ENCODE measurements at regions not wholly inside any gene's neighbourhood (a gene's known extent, or its start where the extent isn't known, plus 50 kb on each side); places are given as distances from the start of the nearest gene placed in this dataset.

GRCh38 chr1:239218301-239218700 lies 168.1 kb upstream of the CHRM3 start:
- DNase-seq = no peak

DNA sequence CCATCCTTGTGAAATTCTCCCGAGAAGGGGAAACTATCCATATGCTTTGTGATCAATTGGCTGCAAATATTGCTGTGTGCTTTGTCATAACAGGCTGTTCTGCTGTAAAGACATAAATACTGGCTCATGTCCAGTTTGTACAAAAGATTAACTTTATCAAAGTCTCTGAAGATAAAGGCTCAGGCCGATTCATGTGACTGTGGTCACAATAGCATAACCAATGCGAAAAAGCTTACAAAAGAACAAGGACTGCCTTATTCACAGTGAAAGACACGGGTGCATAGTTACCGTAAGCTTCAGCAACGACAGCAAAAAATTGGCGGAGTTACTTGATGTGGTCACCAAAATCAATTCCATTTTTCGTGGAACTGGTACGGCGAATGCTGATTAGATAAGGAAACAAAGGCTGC lies 173.6 kb upstream of the CHRM3 start:
- DNase-seq = peak in 5 of 56 donors; percentile 4 to 18 (median 6)

DNA sequence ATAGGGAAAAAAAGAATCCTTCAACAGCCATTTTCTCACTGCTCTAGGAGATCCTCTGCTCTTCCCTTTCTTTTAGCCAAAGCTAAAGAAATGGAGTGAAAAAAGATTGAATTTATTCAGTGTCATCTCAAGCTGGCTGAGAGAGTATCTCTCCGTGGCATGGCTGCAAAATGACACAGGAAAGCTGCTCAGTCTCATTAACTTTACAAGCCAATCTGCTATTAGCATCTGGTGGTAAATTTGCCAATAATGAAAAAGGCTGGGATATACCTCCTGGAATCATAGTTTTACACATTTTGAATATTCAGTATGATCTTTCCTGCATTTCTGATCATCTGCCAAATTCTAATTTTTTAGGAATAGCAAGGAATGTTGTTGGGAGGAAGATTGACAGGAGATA lies 176.8 kb upstream of the CHRM3 start:
- no peak for DNase-seq

- DNase-seq = no peak
These were observed 182.0 kb upstream of the CHRM3 start for GRCh38 chr1:239204401-239204800.

DNA sequence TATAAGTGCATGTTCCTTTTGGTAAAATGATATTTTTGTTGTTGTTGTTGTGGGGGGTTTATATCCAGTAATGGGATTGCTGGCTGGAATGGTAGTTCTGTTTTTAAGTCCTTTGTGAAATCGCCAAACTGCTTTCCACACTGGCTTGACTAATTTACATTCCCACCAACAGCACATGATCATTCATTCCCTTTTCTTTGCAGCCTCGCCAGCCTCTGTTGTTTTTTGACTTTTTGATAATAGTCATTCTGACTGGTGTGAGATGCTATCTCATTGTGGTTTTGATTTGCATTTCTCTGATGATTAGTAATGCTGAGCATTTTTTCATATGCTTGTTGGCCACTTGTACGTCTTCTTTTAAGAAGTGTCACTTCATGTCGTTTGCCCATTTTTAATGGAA lies 188.5 kb upstream of the CHRM3 start:
- no peak for DNase-seq

DNA sequence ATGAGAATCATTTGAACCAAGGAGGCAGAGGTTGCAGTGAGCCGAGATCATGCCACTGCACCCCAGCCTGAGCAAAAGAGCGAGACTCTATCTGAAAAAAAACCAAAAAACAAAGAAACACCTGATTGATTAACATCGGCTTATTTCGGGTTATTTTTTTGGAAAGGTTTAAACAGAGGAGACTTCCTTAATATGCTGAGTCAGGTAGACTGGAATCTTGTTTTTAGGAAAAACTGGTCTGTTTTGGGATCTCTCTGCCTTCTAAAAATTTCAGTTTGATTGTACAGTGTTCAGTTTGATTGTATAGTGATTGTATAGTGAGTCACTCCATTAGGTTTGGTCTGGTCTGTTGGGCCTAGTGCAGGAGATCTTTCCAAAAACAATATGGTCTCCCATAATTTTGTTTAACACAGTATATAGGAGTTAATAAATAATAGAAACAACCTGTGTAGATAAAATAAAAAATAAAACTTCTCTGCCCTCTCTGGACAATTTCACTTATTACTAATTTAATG lies 196.3 kb upstream of the CHRM3 start:
- no peak for DNase-seq

- no peak for DNase-seq
These were observed 199.9 kb upstream of the CHRM3 start for GRCh38 chr1:239186487-239186886.

- DNase-seq = no peak
These were observed 201.1 kb upstream of the CHRM3 start for GRCh38 chr1:239185245-239185619.

GRCh38 chr1:239184561-239185244 lies 201.7 kb upstream of the CHRM3 start:
- no peak for DNase-seq

DNA sequence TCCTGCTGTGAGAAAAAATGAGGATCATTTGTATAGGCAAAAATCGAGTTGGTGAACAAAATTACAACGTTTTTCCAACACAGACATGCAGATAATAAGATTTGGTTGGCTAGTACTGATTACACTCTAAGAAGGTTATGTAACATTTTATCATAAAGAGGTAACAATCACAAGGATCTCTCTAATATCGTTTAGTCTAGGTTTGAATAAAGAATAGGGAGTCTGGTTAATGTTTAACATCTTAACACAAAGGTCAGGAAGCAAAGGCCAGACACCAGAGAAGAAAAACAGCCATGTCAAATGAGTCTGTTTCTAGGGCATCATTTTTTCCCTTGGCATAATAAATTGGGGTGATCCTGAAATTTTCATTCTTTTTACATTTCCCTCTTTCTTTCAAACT lies 207.4 kb upstream of the CHRM3 start:
- DNase-seq = no peak

DNA sequence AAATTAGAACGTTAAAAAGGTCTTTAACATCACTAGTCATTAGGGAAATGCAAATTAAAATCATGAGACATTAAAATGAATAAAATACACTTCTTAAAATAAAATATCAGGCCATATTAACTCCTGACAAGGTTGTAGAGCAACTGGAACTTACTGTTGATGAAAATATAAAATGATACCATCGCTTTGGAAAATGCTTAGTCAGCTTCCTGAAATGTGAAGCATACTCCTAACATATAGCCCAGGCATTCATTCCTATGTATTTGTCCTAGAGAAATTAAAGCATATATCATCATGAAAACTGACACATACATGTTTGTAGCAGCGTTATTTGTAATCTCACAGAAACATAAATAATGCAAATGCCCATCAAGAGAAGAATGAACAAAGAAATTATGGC lies 211.5 kb upstream of the CHRM3 start:
- no peak for DNase-seq

DNA sequence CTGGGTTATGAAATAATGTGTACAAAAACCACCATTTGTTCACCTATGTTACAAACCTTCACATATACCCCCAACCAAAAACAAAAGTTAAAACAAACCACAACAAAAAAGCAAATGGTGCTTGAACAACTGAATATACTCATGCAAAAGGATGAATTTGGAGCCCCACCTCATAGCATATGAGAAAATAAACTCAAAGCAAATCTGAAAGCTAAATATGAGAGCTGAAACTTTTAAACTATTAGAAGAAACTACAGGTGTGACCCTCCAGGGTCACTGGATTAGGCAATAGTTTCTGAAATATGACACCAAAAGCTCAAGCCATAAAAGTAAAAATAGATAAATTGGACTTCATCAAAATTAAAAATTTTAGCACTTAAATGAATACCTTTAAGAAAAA lies 215.5 kb upstream of the CHRM3 start:
- no peak for DNase-seq

DNA sequence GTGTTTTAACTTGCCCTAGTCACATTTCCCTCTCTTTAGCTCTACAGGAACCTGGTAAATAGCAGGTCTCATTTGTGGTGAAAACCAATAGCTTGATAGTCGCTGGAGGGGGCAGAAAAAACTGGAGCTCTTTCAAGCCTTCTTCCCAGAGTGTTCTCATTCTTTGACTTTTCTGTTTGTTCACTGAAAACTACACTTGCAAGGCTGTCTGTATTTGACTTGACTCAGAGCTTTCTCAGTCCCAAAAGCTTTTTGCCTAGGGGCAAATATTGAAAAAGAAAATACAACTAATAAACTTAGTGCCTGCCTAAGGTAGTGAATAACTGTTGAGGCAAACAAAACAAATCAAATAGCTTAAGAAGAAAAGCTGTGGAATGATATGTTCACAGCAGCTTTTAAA lies 217.1 kb upstream of the CHRM3 start:
- no peak for DNase-seq

DNA sequence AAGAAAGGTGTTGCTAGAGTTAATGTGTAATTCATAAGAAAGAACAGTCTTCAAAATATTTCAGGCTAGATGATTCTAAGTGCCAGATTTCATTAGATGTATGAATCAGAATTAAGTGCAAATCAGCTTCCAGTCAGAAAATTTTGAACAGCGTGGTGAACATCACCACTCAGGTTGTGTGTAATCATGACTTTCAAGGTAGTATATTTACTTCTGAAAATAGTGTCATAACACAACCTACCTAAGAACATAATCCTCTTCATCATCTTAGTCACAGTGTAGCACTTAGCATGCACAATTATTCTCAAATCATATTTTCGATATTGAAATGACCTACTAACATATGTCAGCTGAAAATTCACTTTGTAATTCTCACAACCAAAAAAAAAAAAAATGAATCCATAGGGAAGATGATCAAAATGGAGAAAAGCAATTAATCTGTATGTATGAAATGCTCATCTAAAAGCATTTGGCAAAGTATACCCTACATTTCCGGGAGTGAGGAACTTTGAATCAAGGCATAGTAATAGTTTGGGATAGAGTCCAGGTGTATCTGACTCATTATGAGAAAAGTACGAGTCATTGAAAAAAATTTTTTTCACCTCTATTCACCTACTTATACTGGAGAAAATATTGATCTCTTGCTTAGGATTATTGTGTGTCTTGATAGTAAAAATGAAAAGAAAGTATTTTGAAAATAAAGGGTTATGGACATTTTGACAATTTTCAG lies 221.8 kb upstream of the CHRM3 start:
- DNase-seq = peak in 1 of 56 donors; percentile 2

GRCh38 chr1:239155466-239156091 lies 230.8 kb upstream of the CHRM3 start:
- DNase-seq = no peak

DNA sequence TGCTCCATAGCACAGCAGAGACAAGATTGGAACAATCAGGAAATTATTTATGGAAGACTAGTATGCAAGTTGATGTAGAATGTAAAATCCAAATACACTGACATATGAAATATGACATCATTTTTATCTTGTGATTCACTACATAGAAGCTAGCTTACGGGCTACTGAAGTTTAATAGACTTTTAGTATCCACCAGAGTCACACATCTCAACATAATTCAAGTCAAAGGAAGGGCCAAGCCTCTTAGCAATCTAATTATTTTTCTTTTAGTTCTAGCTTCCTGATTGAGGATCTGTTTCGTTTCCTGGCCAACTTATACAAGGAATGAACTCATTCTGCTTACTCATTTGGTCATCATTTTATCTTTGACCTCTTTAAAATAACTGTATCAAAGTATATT lies 234.4 kb upstream of the CHRM3 start:
- no peak for DNase-seq

- no peak for DNase-seq
These were observed 245.4 kb upstream of the CHRM3 start for GRCh38 chr1:239140968-239141367.

DNA sequence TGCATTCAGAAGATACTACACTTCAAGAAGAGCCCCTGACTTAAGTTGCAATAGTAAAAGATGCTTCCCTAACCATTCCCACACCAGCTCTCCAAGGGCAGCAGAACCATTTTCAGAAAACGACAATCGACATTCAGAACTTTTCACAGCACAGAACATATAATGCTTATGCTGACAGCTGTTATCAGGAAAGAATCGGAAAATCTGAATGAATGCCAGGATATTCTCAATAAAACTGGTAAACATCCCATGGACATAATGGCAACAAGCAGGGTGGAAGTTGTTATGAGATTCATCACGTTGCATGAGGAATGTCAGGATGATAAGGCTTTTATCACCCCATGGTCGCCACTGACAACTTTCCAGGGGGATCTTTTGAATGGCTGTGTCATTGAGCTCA lies 246.6 kb upstream of the CHRM3 start:
- no peak for DNase-seq

DNA sequence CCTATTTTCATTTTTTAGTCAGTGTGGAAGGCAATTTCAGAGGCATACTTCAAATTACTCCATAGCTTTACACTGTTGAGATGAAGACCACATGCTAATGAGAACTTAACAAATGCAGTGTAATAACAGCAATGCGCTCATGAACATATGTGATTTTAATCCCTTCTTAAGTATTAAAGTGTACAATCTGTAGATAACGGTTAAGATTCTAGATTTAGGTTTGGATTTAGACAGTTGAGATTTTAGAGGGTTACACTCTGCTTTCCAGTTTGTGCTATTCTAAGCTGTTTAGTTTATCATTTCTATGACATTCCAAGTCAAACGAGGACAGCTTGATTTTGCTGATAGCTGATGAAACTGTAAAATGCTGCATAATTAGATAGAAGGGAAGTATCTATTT lies 257.8 kb upstream of the CHRM3 start:
- DNase-seq = no peak

- peak in 20 of 56 donors; percentile 0 to 64 (median 19) for DNase-seq
These were observed 259.5 kb upstream of the CHRM3 start for GRCh38 chr1:239126884-239127283.

DNA sequence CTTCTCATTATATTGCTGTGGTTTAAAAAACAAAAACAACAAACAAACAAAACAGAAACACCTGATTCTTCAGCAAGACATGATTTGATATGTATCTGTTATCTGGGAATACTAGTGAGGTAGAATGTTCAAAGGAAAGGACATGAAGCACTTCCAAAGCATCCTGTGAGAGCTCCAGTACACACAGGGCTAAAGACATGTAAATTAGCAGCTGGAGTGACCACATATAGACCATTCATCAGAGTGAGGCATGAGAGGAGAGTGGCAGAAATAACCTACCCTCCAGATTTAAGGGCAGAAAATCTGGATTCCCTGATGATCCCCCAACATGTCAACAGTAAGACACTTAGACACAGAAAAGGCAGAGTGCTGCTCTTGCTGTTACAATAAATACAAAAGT lies 260.5 kb upstream of the CHRM3 start:
- DNase-seq = peak in 1 of 56 donors; percentile 12

- peak in 3 of 56 donors; percentile 3 to 17 (median 7) for DNase-seq
These were observed 261.3 kb upstream of the CHRM3 start for GRCh38 chr1:239125027-239125426.

GRCh38 chr1:239123260-239123659 lies 263.1 kb upstream of the CHRM3 start:
- DNase-seq = no peak
